DMS114 treated with DMSO at 0.1 percent for 48 hours (cell line): ENCODE measurements at regions not wholly inside any gene's neighbourhood (a gene's known extent, or its start where the extent isn't known, plus 50 kb on each side); places are given as distances from the start of the nearest gene placed in this dataset.
A peak's percentile ranks its signal among the peaks of the same experiment; 100 is the strongest.

Source experiments
- DNase-seq: peaks from one replicate; lab custom pipeline; 2025; ENCODE audit not compliant: unreplicated experiment; lab: John Stamatoyannopoulos, UW

DNA sequence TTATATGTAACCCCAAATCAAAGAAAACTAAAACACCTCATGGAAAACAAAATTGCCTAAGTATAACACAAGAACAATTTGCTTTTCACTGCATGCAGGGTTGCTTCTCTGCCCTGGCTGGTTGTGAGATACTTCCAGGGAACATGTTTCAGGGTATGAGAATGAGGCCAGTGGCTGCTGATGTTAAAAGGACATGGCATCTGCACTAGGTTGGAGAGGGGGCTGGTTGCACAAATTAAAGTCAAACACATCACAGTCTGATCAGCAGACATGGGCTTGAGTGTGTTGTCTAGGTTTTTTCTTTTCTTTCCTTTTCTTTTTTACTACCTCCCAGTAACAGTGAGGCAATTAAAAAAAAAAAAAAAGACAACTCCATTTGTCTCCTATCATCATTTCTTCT is 374.9 kb downstream of the MCTP2 start:
- DNase-seq: no peak

DNA sequence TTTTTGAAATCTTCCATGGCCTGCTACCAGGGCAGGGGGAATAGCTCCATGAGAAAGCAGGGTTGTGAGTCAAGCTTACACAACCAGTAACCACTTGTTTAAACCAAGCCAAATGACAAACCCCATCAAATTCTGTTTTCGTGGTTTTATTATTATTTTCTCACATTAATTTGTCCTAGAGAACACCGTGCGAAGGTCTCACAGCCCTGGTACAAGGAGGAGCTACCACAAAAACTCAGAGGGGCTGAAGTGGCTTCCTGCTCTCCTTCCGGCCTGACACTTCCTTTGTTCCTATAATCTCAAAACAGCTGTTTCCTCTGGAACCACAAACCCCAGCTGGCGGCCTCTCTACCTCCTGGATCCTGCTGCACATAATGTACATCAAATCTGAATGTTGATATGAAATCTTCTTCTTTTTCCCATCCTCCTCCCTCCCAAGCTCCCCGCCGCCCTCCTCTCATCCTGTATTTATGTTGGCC is 375.9 kb downstream of the MCTP2 start:
- no peak for DNase-seq

DNA sequence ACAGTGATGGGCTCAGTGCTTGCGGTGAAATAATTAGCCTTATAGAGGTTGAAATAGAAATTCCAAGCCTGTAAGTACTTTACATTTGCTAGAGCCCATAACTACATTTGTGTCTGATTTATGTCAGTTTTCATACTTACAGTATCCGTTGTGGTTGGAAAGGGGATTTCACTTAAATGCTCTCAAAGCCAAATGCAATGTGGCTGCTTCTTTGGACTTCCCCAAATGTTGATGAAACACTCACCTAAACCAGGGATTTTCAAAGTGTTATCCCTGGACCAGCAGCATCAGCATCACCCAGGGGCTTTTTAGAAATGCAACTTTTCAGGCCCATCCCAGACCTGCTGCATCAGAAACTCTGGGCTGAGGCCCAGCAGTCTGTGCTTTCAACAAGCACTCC is 378.7 kb downstream of the MCTP2 start:
- DNase-seq: no peak

DNA sequence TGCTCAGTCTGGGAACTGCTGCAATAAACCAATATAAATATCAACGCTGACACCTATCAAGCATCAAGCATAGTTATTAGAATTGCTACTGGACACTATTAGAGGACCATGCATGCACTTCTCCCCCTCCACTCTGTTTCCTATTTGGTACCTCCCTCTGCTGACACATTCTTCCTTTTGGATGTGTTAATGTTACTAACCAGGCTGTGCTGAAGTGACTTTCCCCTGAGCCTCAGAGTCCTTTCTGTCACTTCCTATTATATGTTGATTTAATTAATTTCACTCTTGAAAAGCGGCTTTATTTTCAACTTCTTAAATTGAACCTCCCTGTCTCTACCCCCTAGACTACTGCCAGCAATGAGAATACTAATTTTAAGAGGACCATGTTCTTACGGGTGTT is 379.1 kb downstream of the MCTP2 start:
- DNase-seq: no peak

DNA sequence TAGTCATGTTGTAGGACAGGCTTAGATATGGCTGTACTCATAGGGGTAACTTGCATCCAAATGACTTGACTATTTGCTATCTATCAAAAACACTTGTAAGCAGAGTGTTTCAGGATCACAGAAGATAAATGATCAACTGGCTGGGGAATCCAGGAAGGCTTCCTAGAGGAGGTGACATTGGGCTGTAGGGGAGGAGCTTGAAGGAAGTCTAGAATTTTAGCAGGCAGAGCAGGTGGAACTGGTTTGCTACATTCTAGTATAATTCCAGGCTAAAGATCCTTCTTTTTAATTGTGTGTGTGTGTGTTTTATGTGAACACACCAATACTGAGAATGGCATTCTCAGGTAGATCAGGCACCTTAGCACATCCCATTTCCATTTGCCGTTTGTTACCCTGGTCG is 380.3 kb downstream of the MCTP2 start:
- DNase-seq: no peak

DNA sequence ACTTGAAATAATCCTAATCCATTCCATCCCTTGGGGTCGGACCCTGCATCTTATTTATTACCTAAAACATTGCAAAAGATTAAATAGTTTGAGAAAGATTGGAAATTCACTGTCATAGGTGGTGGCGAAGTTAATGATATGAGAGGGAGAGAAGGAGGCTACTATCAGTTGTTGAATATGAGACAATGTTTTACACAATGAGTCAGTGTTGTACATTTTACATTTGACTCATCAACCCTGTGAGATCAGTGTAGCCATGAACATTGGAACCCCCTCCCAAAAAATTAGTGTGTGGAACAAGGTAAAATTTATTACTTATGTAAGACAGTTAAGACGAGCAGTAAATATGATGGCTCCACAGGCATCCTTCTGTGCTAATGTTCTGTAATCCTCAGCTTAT is 384.3 kb downstream of the MCTP2 start:
- no peak for DNase-seq

DNA sequence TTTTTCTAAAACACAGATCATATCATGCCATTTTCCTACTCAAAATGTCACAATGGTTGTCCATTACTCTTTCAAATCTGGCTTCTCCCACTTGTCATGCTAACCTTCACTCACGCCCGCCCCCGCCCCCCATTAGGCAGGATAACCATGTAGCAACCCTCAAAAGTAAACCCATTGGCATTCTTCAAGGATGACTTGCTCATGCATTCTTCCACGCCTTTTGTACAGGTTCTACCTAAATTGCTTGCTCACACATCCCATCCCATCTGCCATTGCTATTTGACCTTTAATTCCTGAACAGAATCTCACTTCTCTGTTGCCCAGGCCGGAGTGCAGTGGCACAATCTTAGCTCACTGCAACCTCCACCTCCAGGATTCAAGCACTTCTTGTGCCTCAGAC is 389.3 kb downstream of the MCTP2 start:
- DNase-seq: no peak

DNA sequence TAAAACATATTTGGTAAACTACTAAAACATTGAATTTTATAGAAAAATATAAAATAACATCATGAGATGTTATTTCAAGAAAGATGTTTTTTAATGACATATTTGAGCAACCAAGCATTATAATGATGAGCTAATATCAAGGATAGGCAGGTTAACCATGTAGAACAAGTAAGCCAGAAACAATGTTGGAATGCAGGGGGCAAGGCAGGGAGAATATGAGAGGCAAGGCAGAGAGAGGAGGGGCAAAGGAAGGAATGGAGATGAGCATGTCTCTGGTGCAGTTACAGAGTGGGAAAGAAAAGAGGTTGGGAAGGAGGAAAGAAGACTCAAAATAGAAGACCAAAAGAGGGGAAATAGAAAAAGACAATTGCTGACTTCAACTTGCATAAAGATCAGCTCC is 390.4 kb downstream of the MCTP2 start:
- no peak for DNase-seq

DNA sequence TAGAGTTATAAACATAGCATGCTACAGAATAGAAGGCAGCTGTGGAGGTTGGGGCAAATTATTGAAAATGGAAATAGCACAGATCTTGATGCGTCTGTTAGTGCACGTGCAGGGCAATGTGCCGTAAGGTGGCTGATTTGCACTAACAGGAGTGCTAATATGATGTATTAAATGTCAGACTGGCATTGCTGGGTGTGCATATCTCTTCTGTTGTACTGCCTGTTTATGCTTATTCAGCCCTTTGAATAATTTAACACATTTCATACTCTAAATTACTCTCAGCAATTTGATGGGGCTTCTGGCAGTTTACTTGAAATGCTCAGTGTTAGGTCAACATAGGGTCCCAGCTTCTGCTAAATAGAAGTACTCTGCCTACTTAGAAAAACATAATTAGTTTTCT is 395.6 kb downstream of the MCTP2 start:
- no peak for DNase-seq

DNA sequence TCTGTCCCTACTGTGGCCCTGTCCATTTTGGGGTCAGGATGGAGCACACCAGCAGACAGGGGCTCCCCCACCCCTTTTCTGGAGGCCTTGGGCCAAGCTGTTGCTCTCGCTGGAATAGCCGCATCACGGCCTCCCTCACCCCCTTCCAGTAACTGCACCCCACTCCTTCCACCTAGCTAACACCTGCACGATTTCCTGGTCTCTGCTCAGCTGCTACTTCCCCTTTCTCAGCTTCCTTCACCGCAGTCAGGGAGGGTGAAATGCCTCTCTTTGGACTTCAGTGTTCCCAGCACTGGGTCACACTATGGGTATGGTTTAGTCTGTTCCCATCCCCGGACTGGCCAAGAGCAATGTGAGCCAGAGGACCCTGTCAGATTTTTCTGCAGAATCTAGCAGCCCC is 400.2 kb downstream of the MCTP2 start:
- no peak for DNase-seq

DNA sequence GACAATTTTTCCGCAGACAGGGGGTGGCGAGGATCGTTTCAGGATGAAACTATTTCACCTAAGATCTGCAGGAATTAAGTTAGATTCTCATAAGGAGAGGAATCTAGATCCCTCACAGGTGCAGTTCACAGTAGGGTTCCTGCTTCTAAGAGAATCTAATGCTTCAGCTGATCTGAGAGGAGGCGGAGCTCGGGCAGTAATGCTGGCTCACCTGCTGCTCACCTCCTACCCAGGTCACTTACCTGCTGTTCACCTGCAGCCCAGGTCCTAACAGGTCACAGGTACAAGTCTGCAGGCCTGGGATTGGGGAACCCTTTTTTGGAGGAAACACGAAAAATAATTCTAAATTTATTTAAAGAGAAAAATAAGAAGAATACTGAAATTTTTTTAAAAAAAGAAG is 406.8 kb downstream of the MCTP2 start:
- DNase-seq: no peak

DNA sequence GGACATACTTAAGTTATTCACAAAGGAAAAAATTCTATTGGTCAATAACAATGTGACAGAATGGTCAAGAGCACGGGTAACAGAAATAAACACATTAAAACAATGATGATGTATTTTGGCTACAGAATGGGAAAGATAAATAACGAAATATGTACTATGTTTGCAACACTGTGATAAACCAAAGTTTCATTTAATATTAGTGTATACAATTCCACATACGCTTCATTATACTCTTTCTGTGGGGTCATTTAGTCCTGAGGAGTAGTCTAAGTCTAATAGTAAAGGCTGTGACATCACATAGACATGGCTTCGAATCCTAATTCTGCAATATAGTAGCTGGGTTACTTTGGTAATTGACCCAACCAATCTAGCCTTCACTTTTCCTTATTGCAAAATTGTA is 408.3 kb downstream of the MCTP2 start:
- no peak for DNase-seq

DNA sequence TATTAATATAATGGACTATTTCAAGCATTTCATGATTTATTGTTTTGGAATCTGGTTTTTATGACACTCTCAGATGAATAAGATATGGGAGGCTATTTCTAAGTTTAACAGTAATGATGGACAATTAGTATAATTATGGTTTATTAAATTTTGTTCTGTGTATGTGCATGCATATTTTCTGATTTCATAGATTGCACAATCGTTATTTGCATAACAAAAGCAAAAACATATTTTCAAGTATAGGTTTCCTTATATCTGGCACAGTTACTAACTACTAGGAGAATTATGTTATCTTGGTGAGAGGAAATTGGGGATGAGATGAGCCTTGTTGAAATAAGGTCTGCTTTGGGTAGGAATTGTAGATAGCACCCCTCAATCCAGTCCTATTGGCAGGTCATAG is 413.1 kb downstream of the MCTP2 start:
- no peak for DNase-seq

DNA sequence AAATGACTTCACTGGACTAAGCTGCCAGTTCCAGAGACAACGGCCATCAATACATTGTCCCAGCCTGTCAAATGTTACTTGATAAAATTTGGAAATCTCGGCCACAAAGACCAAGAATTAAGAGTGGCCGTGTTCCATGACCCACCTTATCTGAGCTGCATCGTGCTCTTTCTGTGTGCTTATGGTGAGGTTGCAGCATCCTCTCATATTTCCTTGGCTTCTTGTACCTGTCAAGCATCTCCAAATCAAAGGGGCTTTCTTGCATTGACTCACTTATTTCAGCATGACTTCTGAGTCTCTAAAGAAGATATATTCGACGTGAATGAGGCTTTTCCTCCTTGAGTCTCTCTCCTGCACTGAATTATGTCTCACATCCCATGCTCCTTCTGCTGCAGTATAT is 421.7 kb downstream of the MCTP2 start:
- no peak for DNase-seq

DNA sequence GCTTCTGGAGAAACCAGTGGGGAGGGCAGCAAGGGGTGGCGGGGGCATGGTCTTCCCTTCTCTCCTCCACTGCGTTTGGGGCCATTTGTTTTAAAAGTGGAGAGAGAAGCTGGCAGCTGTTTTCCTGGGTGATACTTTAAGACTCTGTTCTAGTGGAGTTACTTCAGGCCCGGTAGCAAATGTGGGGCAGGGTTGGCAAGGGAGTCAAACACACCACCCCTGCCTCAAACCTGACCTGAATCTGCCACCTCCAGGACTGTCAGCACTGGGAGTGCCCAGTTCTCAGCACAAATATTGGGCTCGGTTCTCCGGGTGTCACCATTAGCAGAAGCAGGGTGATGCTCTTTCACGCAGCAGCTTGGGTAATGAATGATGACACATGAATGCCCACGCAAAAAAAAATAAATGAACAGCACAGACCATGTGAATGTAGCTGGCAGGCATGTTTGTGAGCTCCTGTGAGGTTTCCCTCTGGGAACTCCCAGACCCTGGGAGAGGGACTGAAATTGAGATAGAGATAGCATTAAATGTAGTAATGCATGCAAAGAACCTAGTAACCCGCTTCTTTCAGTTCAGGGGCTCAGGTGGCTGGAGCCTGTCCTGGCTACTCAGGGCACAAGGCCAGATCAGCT is 424.0 kb downstream of the MCTP2 start:
- DNase-seq: no peak

DNA sequence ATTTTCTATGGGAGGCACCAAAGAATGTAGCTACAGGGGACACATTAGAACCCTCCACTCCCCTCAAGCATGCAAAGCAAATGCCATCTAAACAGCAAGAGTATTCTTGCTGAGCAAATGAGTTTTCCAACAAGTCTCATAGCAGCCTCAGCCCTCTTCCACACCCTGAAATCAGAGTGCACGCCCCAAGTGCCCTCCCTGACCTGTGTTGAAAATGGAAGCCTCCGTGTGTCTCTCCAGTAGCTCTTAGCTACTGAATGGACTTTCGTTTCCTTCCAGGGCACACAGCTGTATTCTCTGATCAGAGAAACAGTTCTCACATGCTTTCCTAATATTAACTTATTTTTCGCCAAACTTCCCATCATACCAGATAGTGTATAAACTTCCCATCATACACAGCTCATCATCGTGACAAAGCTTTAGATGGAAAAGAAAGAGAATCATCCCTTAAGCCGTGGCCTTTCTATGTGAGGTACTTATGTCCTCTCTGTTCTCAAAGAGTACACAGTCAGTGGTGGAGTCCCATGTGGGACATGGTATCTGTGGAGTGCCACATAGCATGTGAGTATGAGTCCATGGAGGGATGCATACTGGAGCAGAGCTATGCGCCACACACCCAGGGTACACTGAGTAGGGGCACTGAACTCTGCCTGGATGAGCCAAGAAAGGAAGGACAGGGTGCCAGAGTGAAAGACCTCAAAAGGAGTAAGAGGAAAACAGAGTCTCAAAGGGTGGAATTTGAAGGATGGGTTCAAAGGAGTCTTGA is 434.5 kb downstream of the MCTP2 start:
- no peak for DNase-seq

DNA sequence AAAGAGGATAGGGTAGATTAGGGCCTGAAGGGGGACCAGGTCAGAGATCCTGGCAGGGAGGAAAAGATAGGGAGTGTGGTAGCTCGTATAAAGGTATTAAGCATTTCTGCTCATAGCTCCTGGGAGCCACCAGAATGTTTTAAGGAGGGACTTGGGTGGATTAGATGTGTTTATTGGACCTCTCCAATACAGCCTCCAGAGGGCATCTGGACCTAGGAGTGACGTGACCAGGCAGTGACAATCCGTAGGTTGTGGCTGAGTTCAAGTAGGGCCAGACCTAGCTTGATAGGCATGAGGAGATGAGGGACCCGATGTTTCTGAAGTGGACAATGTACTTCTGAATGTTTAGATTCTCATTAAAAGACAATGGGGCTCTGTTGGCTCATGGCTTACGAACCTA is 435.2 kb downstream of the MCTP2 start:
- peak; percentile 7 for DNase-seq

DNA sequence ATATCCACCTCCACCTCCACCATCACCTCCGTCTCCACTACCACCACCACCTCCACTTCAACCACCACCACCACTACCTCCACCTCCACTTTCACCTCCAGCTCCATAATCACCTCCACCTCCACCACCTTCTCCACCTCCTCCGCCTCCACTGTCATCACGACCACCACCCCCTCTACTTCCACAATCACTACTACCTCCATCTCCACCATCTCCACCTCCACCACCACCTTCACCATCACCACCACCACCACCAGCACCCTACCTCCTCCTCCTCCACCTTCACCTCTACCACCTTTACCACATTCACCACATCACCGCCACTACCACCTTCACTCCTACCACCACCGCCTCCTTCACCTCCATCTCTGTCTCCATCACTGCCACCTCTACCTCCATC is 435.7 kb downstream of the MCTP2 start:
- DNase-seq: no peak

DNA sequence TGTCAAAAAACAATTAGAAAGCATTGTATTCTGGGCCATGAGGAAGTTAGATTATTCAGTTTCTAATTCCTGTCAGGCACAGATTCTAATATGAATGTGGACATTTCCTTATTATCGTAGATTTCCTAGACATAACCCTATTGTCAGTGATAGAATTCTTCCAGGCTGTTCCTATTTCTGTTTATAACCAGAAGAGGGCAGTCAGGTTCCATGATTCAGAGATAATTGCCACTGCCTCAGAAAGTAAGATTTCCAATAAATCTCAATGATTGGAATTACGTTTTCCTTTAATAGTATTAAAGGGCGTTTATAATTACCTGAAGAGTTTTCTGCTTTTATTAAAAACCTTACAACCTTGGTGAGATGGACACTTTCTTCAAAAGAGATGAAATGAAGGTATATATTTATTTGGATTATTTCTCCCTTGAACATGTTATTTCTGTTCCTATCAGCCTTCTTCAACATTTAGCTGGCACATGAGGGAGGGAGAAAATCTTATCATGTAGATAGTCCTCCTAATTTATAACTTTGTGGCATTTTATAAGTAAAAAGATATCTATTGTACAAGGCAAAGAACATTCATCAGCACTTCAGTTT is 439.2 kb downstream of the MCTP2 start:
- DNase-seq: peak; percentile 65

DNA sequence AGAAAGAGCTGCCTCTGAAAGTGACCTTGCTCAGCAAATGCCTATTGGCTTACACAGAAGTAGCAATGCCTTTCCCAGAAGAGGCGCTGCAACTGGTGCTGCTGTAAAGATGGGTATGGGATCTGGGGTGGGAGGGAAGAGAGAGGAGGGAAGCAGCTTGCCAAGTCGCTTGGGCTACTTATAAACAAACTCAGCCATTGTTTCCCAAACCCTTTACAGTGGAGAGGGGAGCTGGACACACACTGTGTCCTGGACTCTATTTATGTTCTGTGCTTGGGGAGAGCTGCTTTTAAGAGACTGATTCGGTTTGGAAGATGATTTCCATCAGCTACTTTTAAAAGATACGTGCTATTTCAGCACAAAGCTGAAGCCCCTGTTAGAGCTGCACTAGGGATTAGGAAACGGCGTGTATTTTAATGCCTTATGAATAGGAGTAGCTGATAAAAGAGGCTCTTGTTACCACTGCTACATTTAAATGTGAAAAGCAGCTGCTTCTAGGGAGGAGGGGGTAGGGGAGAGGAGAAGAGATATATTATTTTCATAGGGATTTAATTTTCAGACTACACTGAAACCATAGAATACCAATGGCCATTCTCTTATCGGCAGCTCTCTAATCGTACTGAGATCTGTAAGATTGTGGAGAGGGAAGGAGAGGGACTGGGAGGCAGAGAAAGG is 440.6 kb downstream of the MCTP2 start:
- DNase-seq: peak; percentile 11

DNA sequence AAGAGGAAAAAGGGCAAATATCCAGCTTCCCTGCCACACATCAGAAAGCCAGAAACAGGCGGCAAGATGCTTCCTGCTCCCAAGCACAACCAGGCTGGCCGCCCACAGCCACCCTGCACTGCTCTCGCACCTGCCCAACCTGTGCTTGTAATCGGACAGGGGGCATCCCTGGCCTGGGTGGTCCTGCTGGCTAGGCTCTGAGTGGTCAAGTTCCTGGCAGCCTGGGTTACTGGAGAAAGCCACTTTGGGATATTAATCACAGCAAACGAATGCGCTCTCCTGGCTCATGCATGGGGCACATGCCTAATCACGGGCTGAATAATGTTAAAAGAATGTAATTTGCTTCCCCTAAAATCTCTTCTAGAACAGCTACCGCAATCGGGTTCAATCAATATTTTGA is 442.4 kb downstream of the MCTP2 start:
- no peak for DNase-seq

DNA sequence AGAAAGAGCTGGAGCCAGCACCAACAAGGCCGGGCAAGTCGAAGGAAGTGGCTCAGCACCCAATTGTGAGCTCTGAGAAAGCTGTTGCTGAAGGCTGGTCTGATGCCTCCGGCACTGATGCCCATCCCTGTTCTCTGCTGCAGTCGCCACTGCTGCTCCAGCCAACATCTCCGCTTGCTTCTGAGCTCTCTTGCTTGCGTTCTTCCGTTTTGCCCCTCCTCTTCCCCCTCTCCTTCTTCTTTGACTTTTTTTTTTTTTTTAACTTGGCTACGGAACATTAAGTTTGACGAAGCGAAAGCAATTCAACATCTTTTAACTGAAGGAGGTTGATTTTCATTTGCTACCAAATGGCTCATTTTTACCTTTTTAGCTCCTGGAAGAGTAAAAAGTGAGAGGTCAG is 442.9 kb downstream of the MCTP2 start:
- DNase-seq: no peak
